Cardiac muscle cell (in vitro differentiated cells and primary cell): ENCODE measurements at regions not wholly inside any gene's neighbourhood (a gene's known extent, or its start where the extent isn't known, plus 50 kb on each side); places are given as distances from the start of the nearest gene placed in this dataset.

Source experiments
- DNase-seq, 2 donors: peaks; one replicate each; pipeline versions ENCODE4 v3.0.0 to v3.0.0-alpha.2; 2010 to 2017; ENCODE audit warnings: low read depth in 1 of 2, low spot score in 1 of 2
- H3K27ac ChIP-seq: fragments of 200-600 bp; sonication (generic); 2 replicates; pipeline ENCODE4 v1.5.1; 2016
- H3K27me3 ChIP-seq: fragments of 200-600 bp; sonication (generic); 2 replicates; pipeline ENCODE4 v1.6.0; 2016; ENCODE audit warnings: control low read depth
- H3K36me3 ChIP-seq: fragments of 200-600 bp; sonication (generic); 2 replicates; pipeline ENCODE4 v1.5.1; 2016; ENCODE audit warnings: control low read depth
- H3K4me1 ChIP-seq: fragments of 200-600 bp; sonication (generic); 2 replicates; pipeline ENCODE4 v1.8.1; 2017; ENCODE audit warnings: low read depth, mild to moderate bottlenecking, mixed run types
- H3K4me3 ChIP-seq: fragments of 200-600 bp; sonication (generic); 2 replicates; pipeline ENCODE4 v1.5.1; 2016; ENCODE audit warnings: mild to moderate bottlenecking
- H3K9me3 ChIP-seq: fragments of 200-600 bp; sonication (generic); 2 replicates; pipeline ENCODE4 v1.5.1; 2017; ENCODE audit warnings: low read depth, mild to moderate bottlenecking, control low read depth
- TF ChIP-seq, protein P1 (sequence below): IDR thresholded peaks from 2 replicates; pipeline ENCODE4 v1.5.1; 2012; ENCODE audit warnings: low read depth, mild to moderate bottlenecking, low read length

DNA sequence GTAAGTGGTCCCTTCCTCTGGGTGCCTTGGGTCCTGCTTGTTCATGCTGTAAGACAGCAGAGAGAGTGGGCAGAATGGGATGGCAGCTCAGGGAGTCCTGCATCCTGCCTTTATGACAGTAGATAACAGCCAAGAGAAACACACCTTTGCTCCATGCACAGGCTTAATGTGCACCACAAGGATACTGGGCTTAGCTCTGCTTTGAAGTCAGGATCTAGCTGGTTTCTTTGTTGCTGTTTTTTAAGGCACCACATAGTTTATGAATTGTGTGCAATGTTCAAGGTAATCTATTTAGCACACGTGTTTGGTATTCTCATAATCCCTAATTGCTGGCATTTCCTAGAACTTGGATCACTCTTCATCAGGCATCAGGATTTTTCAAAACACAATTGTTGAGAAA, 239.5 kb upstream of the DCN start:
- H3K27me3 ChIP-seq, result no peaks in the 10 kb centered on the region
- no peaks in the 10 kb centered on the region for H3K36me3 ChIP-seq
- H3K9me3 ChIP-seq, result no peaks in the 10 kb centered on the region
- no peak overlapping the region for H3K4me3 ChIP-seq
- TF ChIP-seq, protein P1, sequence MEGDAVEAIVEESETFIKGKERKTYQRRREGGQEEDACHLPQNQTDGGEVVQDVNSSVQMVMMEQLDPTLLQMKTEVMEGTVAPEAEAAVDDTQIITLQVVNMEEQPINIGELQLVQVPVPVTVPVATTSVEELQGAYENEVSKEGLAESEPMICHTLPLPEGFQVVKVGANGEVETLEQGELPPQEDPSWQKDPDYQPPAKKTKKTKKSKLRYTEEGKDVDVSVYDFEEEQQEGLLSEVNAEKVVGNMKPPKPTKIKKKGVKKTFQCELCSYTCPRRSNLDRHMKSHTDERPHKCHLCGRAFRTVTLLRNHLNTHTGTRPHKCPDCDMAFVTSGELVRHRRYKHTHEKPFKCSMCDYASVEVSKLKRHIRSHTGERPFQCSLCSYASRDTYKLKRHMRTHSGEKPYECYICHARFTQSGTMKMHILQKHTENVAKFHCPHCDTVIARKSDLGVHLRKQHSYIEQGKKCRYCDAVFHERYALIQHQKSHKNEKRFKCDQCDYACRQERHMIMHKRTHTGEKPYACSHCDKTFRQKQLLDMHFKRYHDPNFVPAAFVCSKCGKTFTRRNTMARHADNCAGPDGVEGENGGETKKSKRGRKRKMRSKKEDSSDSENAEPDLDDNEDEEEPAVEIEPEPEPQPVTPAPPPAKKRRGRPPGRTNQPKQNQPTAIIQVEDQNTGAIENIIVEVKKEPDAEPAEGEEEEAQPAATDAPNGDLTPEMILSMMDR, result no peak
- H3K27ac ChIP-seq, result no peak overlapping the region
- H3K4me1 ChIP-seq, result no peaks in the 10 kb centered on the region
- no peak for DNase-seq

DNA sequence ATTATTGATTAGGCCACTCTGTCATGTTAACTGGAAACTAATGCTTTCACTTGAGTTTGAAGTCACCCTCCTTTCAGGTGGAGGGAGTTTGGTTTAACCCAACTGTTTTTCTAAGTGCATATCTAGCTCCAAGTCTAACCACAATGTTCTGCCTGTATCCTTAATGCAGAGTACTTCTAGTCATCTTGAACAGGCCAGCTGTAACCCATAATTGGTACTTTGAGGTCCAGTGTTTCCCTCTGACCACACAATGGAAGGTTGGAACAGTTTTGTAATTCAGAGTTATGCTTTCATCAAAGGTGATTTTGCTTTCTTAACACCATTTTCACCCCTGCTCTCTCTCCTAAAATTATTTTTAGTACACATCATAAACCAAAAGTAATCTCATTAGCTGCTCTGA, 237.2 kb upstream of the DCN start:
- TF ChIP-seq, protein P1, result no peak
- Histone ChIP-seq H3K36me3 (no peaks in the 10 kb centered on the region), H3K27me3 (no peaks in the 10 kb centered on the region), H3K4me1 (no peaks in the 10 kb centered on the region), H3K4me3 (no peak overlapping the region), H3K9me3 (no peaks in the 10 kb centered on the region), H3K27ac (no peak overlapping the region)
- no peak for DNase-seq

DNA sequence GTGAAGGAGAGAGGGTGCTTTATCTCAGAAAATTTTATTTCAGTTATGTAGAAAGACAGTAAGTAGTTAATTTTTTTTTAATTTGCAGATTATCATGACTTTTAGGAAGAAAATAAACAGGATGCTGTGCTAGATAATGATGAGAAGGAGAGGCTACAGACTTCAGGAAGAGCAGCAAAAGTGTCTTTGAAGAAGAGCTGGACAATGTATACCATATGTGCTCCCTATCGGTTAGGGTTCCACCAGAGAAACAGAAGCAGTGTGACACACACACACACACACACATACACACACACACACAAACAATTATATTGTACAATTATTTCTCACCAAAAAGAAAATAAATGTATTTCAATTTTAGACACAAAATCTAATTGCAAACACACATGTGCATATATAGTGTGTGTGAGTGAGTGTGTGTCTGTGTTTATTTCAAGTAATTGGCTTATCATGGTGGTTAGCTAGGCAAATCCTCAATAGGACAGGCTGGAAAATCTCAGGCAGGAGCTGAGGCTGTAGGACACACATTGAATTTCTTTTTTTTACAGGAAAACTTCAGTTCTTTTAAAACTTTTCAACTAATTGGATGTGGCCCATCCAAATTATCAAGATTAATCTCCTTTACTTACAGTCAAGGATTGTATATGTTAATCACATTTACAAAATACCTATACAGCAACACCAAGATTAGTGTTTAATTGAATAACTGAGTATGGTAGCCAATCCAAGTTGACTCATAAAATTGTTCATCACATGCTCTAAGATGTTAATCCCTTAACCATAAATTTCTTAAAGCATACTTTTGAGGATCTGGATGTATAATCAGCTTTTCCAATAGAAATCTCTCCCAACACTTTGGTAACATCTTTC, 235.8 kb upstream of the DCN start:
- DNase-seq, result no peak
- no peak overlapping the region for H3K27ac ChIP-seq
- no peaks in the 10 kb centered on the region for H3K36me3 ChIP-seq
- H3K4me3 ChIP-seq, result no peak overlapping the region
- no peaks in the 10 kb centered on the region for H3K9me3 ChIP-seq
- TF ChIP-seq, protein P1, result no peak
- H3K4me1 ChIP-seq, result peaks cover 8% of the 10 kb centered on the region
- no peaks in the 10 kb centered on the region for H3K27me3 ChIP-seq

DNA sequence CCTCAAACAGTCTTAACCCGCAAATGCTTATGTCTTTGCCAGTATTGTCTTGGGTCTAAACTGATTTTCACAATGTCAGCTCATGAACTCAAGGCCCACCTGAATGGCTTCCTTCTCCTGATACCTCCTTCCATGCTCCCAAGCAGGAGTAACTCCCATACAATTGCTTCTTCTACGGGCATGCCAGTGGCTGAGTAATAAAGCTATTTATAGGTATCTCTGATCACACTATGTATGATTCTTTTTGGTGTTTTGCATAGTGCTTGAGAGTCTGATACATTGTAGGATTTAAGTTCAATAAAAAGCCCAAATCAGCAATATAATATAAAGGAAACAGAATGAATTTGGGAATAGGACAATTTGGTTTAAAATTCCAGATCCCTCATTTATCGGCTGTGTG, 235.0 kb upstream of the DCN start:
- TF ChIP-seq, protein P1, result no peak
- H3K4me1 ChIP-seq, result peaks cover 12% of the 10 kb centered on the region
- DNase-seq, result no peak
- no peak overlapping the region for H3K27ac ChIP-seq
- no peaks in the 10 kb centered on the region for H3K9me3 ChIP-seq
- H3K27me3 ChIP-seq, result no peaks in the 10 kb centered on the region
- no peak overlapping the region for H3K4me3 ChIP-seq
- H3K36me3 ChIP-seq, result no peaks in the 10 kb centered on the region

DNA sequence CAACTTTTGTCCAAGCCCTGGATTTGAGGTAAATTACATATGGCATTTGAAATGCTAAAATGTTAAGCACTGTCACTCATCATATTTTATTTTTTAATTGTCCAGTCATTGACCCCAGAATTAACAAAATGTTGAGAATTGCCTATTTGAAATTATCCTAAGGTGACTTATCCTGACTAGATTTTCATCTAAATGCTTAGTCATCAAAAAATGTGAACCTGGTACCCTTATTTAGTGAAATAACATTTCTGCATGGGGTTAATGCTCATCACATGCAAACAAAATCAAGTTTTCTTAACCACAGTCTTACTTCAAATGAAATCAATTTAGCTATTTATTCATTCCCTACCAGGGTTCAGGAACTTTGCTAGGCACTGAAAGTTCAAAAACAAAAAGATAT, 232.0 kb upstream of the DCN start:
- H3K27ac ChIP-seq, result no peak overlapping the region
- TF ChIP-seq, protein P1, result no peak
- H3K36me3 ChIP-seq, result no peaks in the 10 kb centered on the region
- H3K27me3 ChIP-seq, result no peaks in the 10 kb centered on the region
- H3K4me1 ChIP-seq, result peaks cover 12% of the 10 kb centered on the region
- no peaks in the 10 kb centered on the region for H3K9me3 ChIP-seq
- H3K4me3 ChIP-seq, result no peak overlapping the region
- DNase-seq, result no peak
